Erythroblast (primary cell): ENCODE measurements at regions not wholly inside any gene's neighbourhood (a gene's known extent, or its start where the extent isn't known, plus 50 kb on each side); places are given as distances from the start of the nearest gene placed in this dataset.

Experiments
- GATA1 ChIP-seq: IDR thresholded peaks from 2 replicates; pipeline ENCODE4 v1.6.1; 2011; ENCODE audit warnings: low read depth, mild to moderate bottlenecking, control low read depth, low read length, moderate library complexity
- POLR2A ChIP-seq: IDR thresholded peaks from 2 replicates; pipeline ENCODE4 v1.6.1; 2011; ENCODE audit warnings: mild to moderate bottlenecking, low read length

DNA sequence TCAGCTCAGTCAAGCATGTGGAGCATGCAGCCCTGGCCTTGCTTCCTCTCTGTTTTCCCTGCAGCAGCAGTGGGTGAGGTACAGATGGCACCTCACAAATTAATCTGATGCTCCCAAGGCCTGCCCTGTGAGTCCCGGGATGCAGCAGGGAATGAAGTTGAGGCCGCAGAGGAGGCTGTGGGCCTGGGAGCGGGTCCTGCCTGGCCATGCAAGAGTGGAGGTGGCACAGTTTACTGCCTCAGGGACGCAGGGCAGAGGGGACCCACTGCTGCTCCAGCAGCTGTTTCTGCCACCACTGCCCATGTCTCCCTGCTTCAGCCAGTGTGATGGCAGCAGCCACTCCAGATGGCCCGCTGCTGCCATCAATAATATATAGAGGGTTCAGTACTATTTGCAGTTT lies 474.6 kb downstream of the EPHA5 start:
- no peak for TF ChIP-seq GATA1
- no peak for TF ChIP-seq POLR2A
